GM13977 (cell line): ENCODE measurements at regions not wholly inside any gene's neighbourhood (a gene's known extent, or its start where the extent isn't known, plus 50 kb on each side); places are given as distances from the start of the nearest gene placed in this dataset.

Experiments used
- DNase-seq: peaks from one replicate; pipeline ENCODE4 v3.0.0; 2012; ENCODE audit warnings: low spot score
- in situ Hi-C: fragments of 300-500 bp; cut with MboI; formaldehyde crosslinking; loops from one replicate; pipeline ENCODE4 v1.12.0; 2022; ENCODE audit warnings: low sequenced_read_pairs, low pct_unique_long_range_greater_than_20kb, mixed read lengths, inconsistent platforms; ENCODE audit not compliant: unreplicated experiment
- TF ChIP-seq, protein P1 (sequence below): IDR thresholded peaks from 2 replicates; pipeline ENCODE4 v1.5.1; 2012; ENCODE audit warnings: mild to moderate bottlenecking, control low read depth; ENCODE audit not compliant: insufficient read depth; ENCODE audit errors: extremely low read depth, missing control alignments

DNA sequence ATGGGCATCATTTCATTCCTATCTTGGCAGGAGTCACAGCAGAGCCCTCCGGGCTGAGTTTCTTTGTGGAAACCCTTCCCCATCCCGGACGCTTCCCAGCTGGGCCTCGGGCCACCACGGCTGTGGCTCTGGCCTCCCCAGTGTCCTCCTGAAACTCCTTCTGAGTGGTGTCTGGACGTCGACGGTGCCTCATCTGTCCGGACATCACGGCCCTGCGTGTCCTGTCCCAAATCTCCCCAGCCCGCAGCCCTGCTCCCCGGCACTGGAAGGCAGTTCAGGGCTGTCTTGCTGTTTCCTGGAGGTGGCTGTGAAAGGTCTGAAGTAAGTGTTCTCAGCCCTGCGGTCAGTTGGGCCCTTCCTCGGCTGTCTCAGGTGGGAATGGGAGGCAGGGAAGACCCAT lies 99.8 kb upstream of the TMEM18 start:
- in situ Hi-C loops, result no loop called here
- TF ChIP-seq, protein P1, sequence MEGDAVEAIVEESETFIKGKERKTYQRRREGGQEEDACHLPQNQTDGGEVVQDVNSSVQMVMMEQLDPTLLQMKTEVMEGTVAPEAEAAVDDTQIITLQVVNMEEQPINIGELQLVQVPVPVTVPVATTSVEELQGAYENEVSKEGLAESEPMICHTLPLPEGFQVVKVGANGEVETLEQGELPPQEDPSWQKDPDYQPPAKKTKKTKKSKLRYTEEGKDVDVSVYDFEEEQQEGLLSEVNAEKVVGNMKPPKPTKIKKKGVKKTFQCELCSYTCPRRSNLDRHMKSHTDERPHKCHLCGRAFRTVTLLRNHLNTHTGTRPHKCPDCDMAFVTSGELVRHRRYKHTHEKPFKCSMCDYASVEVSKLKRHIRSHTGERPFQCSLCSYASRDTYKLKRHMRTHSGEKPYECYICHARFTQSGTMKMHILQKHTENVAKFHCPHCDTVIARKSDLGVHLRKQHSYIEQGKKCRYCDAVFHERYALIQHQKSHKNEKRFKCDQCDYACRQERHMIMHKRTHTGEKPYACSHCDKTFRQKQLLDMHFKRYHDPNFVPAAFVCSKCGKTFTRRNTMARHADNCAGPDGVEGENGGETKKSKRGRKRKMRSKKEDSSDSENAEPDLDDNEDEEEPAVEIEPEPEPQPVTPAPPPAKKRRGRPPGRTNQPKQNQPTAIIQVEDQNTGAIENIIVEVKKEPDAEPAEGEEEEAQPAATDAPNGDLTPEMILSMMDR, result no peak
- no peak for DNase-seq

DNA sequence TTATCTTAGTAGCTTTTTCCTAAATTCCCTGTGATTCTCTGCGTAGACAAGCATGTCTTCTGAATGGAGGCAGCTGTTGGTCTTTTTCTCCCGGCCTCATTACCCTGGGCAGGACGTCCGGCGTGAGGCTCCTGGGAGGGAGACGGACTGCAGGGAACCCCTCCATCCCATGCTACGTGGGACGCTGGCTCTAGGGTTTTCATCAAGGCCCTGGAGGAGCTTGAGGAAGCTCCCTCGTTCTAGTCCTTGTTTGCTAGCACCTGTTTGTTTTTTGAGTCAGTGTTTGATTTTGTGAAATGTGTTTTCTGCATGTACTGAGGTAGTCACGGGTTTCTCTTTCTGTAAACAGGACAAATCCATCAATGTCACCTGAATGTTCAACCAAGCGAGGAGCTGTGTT lies 99.3 kb upstream of the TMEM18 start:
- in situ Hi-C loops, result no loop called here
- TF ChIP-seq, protein P1, result no peak
- no peak for DNase-seq

DNA sequence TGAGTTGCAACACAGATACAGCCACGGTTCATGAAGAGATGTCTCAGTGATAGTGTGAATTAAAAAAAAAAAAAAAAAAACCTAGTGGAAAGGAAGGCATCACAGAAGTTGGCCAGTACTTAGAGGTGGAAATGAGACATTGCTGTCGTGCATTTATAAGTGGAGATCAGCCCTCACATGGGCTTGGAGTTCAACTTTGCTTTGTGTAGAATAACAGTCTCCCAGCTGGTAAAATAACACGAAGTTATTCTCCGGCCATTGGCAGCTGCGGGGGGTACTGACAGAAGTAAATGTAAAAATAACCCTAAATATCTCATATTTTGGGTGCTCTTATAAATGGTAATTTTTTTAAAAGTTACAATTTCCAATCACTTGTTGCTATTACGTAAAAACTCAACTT lies 98.8 kb upstream of the TMEM18 start:
- DNase-seq, result no peak
- in situ Hi-C loops, result no loop called here
- TF ChIP-seq, protein P1, result no peak

DNA sequence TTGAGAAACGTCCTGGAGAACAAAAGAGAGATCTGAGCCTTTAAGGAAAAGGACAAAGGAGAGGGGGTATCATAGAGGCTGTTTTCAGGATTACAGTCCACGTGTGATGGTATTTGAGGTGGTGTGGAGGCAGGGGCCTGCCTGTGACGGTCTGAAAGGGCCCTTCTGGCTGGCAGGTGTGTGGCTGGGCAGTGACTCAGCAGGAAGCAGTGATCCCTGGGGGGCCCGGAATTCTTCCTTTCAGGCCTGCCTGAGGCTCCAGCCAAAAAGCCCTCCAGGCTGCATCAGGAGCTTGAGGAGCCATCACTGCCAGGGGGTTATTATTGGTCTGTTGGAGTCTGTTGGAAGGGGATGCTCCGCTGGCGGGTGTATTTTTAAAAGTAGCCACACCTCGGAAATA lies 97.2 kb upstream of the TMEM18 start:
- TF ChIP-seq, protein P1, result no peak
- in situ Hi-C loops, result no loop called here
- DNase-seq, result no peak

DNA sequence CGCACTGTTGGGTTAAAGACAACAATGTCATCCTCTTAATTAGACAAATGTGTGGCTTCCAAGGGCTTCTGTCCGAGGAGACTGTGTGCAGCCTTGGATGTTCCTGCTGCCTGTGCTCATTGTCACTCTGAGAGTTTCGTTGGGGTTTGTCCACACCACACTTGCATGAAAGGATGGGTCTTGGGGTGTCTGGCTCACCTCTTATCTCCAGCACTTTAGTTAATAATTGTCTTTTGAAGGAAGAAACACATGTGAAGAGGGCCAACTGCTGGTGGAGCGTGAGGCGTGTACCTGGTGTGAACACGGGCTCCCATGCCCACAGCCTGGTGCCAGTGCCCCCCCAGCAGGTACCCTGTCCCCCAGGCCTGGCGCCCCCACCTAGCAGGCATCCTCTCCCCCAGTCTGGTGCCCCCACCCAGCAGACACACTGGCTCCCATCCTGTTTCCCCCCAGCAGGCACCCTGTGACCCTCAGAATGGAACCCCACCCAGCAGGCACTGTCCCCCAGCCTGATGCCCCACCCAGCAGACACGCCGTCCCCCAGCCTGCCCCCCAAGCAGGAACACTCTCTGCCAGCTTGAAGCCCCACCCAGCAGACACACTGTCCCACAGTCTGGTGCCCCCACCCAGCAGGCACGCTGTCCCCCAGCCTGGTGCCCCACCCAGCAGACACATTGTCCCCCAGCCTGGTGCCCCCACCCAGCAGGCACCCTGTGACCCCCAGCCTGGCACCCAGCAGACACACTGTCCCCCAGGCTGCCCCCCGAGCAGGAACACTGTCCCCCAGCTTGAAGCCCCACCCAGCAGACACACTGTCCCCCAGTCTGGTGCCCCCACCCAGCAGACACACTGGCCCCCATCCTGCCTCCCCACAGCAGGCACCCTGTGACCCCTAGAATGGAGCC lies 96.3 kb upstream of the TMEM18 start:
- TF ChIP-seq, protein P1, result no peak
- in situ Hi-C loops, result no loop called here
- DNase-seq, result no peak

DNA sequence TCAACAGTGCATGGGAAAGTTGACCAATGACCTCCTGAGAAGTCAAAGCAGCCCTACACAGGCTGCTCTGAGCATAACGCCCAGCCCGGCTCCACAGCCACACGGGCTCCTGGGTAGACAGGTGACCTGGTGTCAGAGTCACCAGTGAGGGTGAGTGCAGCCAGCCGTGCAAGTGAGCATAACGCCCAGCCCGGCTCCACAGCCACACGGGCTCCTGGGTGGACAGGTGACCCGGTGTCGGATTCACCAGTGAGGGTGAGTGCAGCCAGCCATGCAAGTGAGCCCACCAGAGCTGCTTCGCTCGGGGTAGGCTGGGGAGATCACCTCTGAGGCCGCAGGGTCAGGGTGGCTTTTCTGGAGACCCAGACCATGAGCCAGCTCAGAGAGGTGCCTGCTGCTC lies 94.3 kb upstream of the TMEM18 start:
- no peak for DNase-seq
- TF ChIP-seq, protein P1, result no peak
- in situ Hi-C loops, result no loop called here

DNA sequence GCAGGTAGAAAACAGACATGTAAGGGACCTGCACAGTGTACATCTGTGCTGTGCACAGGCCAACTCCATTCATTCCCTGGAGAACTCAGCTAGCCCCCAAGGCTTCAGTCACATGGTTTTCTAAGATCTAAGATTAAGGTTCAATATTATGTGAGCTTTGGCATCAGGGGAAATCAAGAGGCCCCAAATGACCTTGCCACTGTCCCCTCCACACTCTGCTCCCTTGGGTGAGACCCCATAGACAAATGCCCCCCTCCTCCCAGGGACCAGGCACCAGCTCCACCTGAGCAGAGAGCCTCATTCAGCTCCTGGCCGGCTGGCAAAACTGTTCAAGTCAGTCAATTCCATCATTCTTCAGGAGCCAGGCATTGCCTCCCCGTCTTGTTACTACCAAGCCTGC lies 93.6 kb upstream of the TMEM18 start:
- in situ Hi-C loops, result no loop called here
- TF ChIP-seq, protein P1, result no peak
- no peak for DNase-seq
